ENCODE measurements at regions not wholly inside any gene's neighbourhood (a gene's known extent, or its start where the extent isn't known, plus 50 kb on each side); places are given as distances from the start of the nearest gene placed in this dataset.

GRCh38 chr1:213600879-213601278 lies 386.9 kb upstream of the PROX1 start:
- TF ChIP-seq POLR2A (IDR thresholded peaks at IDR 0.05; ENCODE audit: low read depth, low read length), result no peak
- TF ChIP-seq CTCF (conservative IDR thresholded peaks at IDR 0.05; ENCODE audit: low read depth, low read length), result no peak
- TF ChIP-seq MAFK (IDR thresholded peaks at IDR 0.05; ENCODE audit: low read depth, low read length), result no peak
- TF ChIP-seq CHD1 (IDR thresholded peaks at IDR 0.05; ENCODE audit: low read depth, low read length), result no peak
- no peak for TF ChIP-seq USF2 (IDR thresholded peaks at IDR 0.05; ENCODE audit: low read depth, low read length)
- TF ChIP-seq RAD21 (IDR thresholded peaks at IDR 0.05; ENCODE audit: low read length), result no peak
- no peak for TF ChIP-seq ELK1 (IDR thresholded peaks at IDR 0.05; ENCODE audit: borderline replicate concordance, low read depth, low read length)

Data from IMR-90 (cell line).